LNCaP clone FGC (cell line): ENCODE measurements at regions not wholly inside any gene's neighbourhood (a gene's known extent, or its start where the extent isn't known, plus 50 kb on each side); places are given as distances from the start of the nearest gene placed in this dataset.

ENCODE experiments used
- DNase-seq: peaks from one replicate; pipeline ENCODE4 v3.0.0-alpha.2; 2011; ENCODE audit warnings: low read depth
- H3K4me3 ChIP-seq: 2 replicates; pipeline ENCODE4 v1.5.1; 2011; ENCODE audit warnings: mild to moderate bottlenecking, low read depth, low read length, control low read depth
- CTCF ChIP-seq: IDR thresholded peaks from 2 replicates; pipeline ENCODE4 v1.5.1; 2012; ENCODE audit warnings: mild to moderate bottlenecking; ENCODE audit not compliant: control insufficient read depth, insufficient read depth; ENCODE audit errors: extremely low read depth

- no peak for TF ChIP-seq CTCF
- DNase-seq = no peak
- no peak overlapping the region for H3K4me3 ChIP-seq
Measured at GRCh38 chr20:16917636-16918035, 169.5 kb downstream of the OTOR start.

- no peak overlapping the region for H3K4me3 ChIP-seq
- no peak for DNase-seq
- no peak for TF ChIP-seq CTCF
Measured at GRCh38 chr20:16918366-16918765, 170.2 kb downstream of the OTOR start.

- TF ChIP-seq CTCF = no peak
- H3K4me3 ChIP-seq = no peak overlapping the region
- no peak for DNase-seq
Measured at GRCh38 chr20:16919841-16920240, 171.7 kb downstream of the OTOR start.

GRCh38 chr20:16922834-16923233, 174.7 kb downstream of the OTOR start:
- TF ChIP-seq CTCF = no peak
- no peak overlapping the region for H3K4me3 ChIP-seq
- no peak for DNase-seq

GRCh38 chr20:16926626-16927430, 178.7 kb downstream of the OTOR start:
- TF ChIP-seq CTCF = no peak
- no peak overlapping the region for H3K4me3 ChIP-seq
- no peak for DNase-seq

- no peak for TF ChIP-seq CTCF
- H3K4me3 ChIP-seq = no peak overlapping the region
- DNase-seq = no peak
Measured at GRCh38 chr20:16929756-16930155, 181.6 kb downstream of the OTOR start.

GRCh38 chr20:16930656-16931055, 182.5 kb downstream of the OTOR start:
- no peak overlapping the region for H3K4me3 ChIP-seq
- DNase-seq = no peak
- TF ChIP-seq CTCF = no peak
